ENCODE measurements at regions not wholly inside any gene's neighbourhood (a gene's known extent, or its start where the extent isn't known, plus 50 kb on each side); places are given as distances from the start of the nearest gene placed in this dataset.

DNA sequence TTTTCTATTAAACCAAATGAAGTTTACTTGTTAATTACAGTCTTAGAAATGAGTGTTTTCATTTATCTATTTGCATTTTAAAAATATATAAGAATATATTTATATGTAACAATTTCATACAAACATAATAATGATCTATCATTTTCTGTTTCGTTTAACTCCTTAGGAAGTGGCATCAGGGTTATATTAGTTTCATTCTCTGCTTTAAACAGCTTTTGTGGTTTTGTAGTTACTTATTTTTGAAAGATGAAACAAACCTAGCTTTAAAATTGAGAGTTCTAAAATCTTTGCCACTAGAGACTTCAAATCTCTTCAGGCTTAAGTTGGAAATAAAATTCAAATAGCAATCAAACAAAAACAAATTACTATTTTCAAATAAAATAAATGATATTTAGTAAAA, 2110.6 kb downstream of the MRPL39 start:
- DNase-seq, result no peak

DNA sequence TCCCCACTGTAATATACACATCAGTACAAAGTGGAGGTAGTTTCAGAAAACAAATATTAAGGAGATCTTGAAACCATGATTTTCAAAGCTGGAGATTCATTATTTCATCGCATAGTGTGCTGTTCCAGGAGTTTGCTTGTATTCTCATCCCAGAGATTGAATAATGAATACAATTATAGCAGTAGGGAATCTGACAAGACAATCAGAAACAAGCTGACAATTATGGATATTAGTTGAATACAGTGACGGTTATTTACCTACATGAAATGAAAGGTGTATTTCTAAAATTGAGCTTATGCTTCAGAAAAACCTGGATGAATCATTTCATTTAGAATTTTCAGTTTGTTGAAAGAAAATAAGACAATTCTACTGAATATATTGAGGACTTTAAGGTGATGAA, 2119.0 kb downstream of the MRPL39 start:
- no peak for DNase-seq

DNA sequence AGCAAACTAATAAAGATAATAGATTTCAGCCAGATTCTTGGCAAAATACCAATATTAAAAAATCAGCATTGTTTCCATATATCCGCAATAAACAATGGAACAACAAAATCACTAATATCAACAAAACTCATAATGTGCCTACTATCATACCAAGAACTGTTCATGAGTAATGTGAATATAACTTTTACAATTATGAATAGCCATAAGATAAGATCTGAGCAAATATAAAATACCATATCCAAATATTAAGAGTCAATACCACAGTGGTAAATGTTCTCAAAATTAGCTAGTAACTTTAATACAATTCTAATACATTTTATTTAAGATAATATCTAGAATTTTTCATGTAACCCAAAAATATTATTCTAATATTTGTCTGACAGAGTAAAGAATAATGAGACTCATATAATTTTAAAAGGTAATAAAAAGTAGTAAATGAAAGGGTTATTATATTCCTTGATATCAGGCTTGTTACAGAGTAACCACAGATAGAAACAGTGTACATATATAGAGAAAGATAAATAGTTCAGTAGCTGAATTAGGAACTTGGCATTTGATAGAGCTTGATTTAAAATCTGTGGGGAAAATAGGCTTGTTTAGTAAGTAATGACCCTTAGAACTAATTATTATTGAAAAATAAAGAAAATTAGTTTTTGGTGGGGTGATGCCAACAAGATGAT, 2126.6 kb downstream of the MRPL39 start:
- DNase-seq, result no peak

DNA sequence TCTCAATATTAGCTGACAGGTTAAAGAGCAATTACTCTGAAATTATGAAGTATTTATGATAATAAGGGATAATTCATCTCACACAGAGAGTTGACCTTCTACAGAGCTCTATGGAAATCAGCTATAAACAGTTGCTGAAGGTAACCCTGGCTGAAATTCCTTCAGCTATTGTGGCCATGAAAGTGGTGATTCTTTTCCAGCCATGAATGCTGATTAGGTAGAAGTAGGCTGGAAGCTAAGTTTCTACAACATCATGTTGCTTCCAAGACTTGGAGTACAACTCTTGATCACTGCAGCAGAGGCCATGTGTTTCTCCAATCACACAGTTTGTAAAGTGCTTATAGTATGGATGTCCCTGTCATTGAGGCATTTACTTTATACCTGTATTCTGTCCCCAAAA, 2128.9 kb downstream of the MRPL39 start:
- no peak for DNase-seq

DNA sequence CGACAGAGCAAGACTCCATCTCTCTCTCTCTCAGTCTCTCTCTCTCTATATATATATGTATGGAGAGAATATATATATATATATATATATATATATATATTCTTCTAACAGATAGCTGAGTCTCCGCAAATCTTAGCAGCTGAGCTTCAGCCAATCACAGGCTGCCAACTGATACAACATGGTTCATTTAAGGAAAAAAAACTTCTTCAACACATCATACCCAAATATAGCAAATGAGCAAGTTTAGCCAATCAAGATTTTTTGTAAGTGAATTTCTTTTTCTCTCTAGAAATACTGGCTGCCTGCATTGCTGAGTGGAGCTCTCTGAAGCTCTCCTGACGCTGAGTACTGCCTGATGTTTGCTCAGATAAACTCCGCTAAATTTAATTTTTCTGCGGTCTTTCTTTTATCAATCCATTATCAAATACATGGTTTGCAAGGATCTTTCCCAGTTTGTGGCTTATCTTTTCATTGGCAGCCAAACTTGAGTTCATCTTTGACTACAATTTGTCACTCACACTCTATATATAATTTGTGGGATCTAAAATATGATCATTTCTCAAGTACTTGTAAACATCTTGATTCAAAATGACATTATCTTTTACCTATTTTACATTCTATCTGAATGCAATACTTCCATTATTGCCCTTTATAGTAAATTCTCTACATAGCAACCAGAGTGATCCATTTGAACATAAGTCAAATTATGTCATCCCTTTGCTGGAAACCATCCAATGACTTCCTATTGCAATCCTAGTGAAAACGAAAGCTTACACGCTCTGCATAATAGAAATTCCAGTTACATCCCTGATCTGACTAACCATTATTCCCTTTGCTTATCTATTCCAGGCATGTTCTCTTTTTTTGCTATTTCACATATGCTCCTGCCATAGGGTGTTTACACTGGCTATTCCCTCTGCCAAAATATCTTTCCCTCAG, 2131.7 kb downstream of the MRPL39 start:
- no peak for DNase-seq

DNA sequence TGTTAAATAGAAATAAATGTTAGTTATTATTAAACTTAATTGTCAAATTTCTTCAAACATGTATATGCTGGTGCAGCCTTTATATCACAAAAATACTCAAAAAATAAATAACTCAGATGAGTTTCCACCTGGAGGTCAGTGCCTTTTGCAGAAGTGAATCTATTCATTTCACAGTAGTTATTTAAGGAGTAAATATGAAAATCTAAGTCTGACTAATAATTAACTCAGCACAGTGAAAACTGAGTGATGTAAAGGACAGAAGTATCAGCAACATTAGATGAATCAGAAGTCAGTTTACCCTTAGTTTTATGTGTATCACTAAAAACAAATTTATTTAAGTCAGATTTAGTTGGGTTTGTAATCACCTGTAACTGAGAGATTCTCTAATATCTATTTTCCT, 2135.4 kb downstream of the MRPL39 start:
- DNase-seq, result no peak

DNA sequence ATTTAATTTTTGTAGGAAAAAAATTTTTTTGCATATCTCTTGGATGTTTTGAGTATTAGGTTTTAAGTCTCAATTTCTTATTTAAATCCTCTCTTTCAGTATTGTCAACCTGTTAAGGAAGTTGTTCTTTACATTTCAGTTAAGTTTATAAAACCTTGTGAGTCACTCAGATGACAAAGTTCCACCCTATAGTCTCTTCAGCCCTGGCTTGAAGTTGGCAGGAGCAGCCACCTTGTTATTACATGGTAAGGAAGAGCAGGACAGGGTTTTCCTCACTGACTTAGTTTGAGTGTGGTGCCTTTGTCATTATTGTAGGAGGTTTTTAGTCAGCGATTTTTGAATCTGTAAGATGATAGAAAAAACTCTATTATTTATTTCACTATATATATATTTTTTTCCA, 2143.9 kb downstream of the MRPL39 start:
- DNase-seq, result no peak

DNA sequence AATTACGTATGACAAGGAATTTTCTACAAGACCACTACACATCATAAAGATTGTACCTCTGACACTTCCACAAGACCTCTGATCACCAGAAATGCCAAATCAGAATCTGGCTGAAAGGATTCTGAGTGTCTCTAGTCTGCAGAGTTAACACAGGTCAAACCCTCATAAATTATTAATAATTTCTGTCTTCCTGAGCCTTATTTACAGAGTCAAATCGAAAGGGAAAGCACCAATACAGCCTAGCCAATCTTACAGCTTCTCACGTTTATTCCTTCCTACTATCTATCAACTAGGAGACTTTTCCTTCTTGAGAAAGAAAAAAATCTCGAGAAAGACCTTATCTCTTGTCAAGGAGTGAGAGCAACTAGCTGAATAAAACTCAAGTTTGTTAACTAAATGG, 2151.6 kb downstream of the MRPL39 start:
- no peak for DNase-seq

DNA sequence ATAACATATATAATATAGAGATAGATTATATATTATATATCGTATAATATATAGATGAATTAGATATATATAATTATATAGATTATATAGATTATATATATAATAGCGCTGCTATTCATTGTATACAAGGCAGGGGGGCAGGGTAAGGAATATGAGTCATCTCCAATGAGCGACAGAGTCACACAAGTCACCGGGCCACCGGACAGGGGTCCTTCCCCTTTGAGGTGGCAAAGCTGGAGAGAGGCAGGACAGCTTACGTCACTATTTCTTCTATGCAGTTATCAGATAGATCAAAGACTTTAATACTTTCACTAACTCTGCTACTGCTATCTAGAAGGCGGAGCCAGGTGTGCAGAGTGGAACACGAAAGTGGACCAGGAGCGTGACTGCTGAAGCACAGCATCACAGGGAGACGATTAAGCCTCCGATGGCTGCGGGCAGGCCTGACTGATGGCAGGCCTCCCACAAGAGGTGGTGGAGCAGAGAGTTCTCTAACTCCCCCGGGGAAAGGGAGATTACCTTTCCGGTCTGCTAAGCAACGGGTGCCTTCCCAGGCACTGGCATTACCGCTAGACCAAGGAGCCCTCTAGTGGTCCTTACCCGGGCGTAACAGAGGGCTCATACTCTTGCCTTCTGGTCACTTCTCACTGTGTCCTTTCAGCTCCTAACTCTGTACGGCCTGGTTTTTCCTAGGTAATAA, 2154.7 kb downstream of the MRPL39 start:
- peak in 1 of 2 experiments; percentile 18 for DNase-seq

DNA sequence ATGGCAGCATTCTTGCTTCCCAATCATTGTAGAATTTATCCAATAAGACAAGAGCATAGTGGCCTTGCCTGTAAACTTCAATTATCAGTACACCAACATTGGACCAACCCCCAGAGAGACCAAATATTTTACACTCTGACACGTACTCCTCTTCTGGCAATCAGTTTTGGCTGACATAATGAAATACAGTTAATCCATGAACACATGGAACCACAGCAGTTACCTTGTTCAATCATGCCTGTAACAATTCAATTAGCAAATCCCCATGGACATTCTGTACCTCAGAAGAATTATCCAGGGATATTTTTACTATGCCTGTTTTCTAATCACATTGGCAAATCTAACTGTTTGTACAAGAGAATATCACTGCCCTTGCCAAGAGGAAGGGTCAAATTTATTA, 2162.0 kb downstream of the MRPL39 start:
- DNase-seq, result no peak

DNA sequence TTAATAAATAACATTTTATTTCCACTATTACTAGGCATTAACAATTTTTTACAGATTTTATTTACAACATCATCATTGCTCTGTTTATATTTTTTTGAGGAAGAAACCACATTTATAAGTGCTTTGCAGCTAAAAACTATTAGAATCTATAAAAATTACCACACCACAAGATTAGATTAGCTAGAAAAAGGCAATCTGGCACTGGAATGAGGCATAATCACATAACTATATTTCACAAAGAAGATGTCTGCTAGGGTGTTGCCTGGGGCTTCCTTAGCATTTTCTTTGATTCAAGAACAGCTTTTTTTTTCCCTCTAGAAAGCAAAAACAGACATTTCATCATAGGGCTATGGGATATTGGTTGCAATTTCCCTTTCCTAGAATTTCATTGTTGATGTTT, 2169.2 kb downstream of the MRPL39 start:
- DNase-seq, result no peak

DNA sequence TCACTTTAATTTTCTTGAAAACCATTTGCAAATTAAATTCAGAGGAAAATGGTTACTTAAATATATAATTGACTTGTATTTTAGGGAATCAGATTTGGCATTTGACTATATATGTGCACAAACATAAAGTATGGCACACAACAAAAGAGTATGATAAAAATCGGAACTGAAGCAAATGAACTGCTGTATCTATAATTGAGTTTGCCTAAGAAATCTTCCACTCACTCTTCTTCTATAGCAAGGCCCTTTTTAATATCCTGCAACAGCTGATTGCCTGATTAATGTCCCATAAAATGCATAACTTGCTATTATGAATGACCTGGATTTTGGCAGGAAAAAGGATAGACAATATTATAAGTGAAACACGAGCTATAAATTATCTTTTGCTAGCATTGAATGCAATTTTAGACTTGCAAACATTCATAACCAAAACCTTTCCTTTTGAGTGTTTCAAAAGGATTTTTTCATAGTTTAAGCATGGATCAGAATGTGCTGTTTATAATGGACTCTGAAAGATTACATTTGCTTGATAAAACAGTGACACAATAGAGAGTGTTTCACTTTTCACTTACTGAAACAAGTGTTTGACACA, 2204.3 kb downstream of the MRPL39 start:
- no peak for DNase-seq

DNA sequence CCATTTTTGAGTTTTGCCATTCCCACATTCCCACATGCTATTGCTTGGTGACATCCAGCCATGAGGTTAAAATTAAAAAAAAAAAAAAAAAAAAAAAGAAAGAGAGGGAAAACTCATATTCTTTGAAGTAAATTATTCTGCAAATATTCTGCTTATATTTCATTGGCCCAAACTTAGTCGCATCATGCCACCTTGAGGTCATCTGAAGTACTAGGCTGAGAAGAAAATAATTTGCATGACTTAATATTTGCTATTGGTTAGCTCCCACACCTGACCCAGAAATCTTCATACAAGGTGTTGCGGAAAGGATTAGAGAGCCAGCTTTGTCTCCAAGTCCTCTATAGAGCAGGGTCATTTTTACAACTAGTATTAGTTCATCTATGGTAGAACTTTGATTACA, 2206.0 kb downstream of the MRPL39 start:
- DNase-seq, result no peak

DNA sequence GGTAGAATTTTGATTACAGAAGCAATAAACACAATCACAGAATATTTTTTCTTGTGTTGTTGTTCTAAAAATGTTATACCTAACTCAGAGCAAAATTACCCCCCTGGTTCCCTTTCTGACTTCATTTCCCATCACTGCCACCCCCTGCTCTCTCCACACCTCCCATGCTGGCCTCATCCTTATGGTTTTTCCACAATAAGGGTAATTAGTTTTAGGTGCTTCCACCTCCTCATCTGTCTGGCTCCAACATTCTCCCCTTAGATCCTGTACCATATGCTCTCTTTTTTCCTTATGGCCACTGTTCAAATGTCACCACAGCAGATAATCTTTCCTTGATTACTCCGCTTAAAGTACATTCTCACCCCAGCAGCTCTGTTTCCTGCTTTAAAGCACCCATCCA, 2208.6 kb downstream of the MRPL39 start:
- DNase-seq, result no peak

DNA sequence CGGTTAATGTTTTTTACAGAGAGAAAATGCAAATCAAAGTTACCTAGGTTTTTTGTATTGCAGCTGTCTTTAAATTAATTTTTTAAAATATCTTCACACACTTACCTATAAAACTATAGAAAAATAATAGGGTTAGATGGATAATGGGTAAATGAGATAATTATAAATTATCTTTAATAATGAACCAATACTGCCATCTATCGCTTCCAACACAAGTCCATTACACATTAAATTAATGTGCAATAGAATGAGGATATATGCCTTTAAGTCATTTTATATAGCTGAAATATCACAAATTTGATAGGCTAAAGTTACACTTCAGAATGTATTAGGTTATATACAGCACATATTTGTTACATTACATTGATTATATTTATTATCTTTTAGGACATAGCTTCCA, 2212.8 kb downstream of the MRPL39 start:
- no peak for DNase-seq

DNA sequence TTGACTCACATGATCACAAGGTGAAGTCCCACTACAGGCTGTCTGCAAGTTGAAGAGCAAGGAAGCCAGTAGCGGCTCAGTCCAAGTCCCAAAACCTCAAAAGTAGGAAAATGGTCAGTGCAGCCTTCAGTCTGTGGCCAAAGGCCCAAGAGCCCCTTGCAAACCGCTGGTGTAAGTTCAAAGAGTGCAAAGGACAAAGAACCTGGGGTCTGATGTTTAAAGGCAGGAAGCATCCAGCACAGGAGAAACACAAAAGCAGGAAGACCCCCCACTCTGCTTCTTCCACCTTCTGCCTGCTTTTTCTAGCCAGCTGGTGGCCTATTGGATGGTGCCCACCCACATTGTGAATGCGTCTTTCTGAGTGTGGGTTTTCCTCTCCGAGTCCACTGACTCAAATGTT, 2222.6 kb downstream of the MRPL39 start:
- DNase-seq, result no peak

DNA sequence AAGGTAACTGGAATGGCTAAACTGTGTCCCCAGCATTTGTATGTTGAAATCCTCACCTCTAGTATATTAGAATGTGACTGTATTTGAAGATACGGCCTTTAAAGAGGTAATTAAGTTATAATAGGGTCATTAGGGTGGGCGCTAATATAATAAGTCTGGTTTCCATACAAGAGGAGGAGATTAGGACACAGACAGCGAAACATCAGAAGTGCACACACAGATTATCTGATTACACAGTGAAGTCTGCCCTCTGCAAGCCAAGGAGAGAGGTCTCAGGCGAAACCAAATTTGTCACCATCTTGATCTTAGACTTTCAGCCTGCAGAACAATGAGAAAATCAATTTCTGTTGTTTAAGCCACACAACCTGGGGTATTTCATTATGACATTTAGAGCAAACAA, 2233.1 kb downstream of the MRPL39 start:
- DNase-seq, result no peak

DNA sequence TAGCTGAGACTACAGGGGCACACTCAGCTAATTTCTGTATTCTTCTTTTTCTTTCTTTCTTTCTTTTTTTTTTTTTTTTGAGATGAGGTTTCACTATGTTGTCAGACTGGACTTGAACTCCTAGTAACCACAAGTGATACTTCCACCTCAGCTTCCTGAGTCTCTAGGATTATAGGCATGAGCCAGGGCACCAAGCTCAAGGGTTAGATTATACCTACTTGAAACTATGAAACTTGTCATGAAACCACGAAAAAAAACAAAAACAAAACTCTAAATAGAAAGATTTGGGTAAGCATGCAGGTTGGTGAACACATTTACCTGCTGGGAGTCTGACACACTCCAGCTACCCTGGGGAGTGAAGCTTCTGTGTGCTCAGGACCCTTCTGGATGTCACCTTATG, 2250.4 kb downstream of the MRPL39 start:
- DNase-seq, result no peak

DNA sequence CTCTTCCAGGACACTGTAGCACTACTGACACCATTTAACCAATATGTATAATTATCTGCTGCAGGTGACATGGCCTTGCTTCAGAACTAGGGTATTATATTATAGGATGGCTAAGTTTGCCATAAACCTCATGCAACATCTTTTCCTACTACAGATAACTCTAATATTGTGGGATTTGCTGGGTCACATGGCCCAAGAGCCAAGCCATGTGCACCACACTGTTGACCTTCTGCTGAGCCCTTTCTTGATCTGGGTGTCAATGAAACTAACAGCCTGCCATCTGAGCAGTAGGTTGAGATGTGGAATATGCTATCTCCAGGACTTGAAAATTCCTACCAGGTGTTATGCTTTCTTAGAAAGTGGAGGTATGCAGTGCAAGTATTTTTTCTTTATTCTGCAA, 2291.1 kb downstream of the MRPL39 start:
- DNase-seq, result no peak

DNA sequence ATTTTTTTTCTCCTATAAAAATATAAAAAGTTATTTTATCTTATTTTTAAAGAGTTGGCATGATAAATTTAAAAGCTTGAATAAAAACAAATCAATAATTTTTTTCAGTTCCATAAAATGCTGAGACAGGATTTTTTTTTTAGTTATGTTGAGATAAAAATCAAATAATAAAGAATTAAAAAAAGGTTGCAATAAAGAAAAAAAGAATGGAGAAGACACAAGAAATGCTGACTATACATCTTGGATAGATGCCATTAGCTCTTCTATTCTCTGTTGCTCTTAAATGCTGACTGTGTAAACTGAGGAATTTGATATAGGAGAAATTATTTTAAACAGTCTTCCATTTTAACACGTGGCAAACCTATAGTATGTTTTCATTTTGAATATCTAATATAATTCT, 2298.5 kb downstream of the MRPL39 start:
- DNase-seq, result no peak

DNA sequence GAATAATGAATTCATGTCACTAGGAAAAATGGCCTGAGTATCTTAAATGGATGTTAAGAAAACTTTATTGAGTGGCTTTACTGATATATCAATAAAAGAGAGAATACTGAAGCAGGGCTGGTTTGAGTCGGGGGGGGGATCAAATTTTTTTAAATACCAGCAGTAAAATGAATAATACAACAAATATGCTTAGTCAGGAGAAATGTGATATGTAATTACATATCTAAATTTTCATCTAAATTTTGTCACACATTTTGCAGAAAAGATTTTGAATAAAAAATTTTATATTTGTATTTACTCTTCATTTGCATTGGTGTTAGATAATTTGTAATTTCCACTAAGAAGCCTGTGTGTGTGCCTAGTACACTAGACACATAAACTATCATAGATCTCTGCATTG, 2300.2 kb downstream of the MRPL39 start:
- DNase-seq, result no peak

DNA sequence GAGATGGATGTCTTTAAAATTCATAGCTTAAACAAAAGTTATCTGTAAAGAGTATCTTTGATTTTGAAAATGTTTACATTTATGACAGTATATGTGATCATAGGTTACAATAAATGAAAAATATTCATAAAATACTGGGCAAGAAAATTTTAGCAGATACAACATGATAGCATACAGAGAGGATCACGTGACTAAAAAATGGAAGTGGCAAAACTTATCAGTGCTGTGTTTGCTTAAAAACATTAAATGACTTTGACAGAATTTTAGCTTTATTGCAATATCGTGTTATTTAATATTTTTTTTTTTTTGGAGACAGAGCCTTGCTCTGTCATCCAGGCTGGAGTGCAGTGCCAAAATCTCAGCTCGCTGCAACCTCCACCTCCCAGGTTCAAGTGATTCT, 2294.1 kb downstream of the NCAM2 start:
- no peak for DNase-seq

DNA sequence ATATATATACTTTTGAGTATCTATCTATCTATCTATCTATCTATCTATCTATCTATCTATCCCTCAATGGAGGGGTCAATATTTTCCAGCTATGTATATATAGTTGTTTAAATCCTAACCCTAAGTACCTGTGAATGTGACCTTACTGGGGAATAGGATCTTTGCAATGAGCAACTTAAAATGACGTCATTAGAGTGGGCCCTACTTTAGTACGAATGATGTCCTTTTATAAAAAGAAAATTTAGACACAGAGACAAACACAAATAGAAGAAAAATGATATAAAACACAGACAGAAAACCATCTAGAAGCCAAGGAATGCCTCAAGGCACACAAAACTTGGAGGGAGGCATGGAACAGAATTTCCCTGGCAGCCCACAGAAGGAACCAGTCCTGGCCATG, 2283.7 kb downstream of the NCAM2 start:
- DNase-seq, result no peak

DNA sequence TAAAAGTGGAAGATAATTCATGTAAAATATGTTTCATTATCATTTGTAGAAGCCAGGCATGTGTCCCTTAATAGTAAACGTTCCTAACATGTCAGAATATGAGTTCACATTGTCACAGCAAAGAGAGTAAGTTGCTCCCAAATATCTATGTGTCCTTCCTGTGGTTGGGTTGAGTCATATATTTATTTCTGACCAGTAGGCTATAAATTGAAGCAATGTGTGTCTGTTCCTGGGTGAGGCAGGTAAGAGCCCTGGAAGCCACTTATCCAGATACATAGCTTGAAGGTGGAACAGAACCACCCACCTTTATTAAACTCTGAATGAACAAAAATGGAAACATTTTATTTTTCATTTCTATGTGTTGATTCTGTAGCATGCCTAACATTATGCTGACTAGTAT, 2251.6 kb downstream of the NCAM2 start:
- DNase-seq, result no peak

Data from activated T-cell treated with anti-CD3 and anti-CD28 coated beads, Interleukin-2, amount 50 U/mL, for 48 hours (primary cell).